ENCODE measurements at regions not wholly inside any gene's neighbourhood (a gene's known extent, or its start where the extent isn't known, plus 50 kb on each side); places are given as distances from the start of the nearest gene placed in this dataset.

GRCh38 chr4:13983189-13983790 lies 355.8 kb upstream of the BOD1L1 start:
- Histone ChIP-seq H3K9me3 (ENCODE audit: control insufficient read depth in 2 of 2, low read length in 2 of 2) (no peaks in the 10 kb centered on the region), H3K27ac (ENCODE audit: insufficient read depth, low read length, poor library complexity, severe bottlenecking) (no peak overlapping the region), H3K27me3 (ENCODE audit: control insufficient read depth, insufficient read depth, low read length) (no peaks in the 10 kb centered on the region), H3K36me3 (ENCODE audit: control insufficient read depth, insufficient read depth, low read length) (no peaks in the 10 kb centered on the region), H3K4me3 (ENCODE audit: low read depth, low read length) (no peak overlapping the region), H3K4me1 (ENCODE audit: control insufficient read depth, insufficient read depth, low read length, poor library complexity, severe bottlenecking) (no peaks in the 10 kb centered on the region)
- no peak for ATAC-seq (ENCODE audit: low read depth in 2 of 2)
- no peaks in the 10 kb centered on the region for H3K36me3 Mint-ChIP-seq
- H3K27ac Mint-ChIP-seq = no peak overlapping the region
- H3K4me1 Mint-ChIP-seq = no peaks in the 10 kb centered on the region
- H3K27me3 Mint-ChIP-seq = no peaks in the 10 kb centered on the region
- DNase-seq = no peak
- no peak overlapping the region for H3K4me3 Mint-ChIP-seq
- H3K9me3 Mint-ChIP-seq = peaks cover 0 to 9% (median 2%) of the 10 kb centered on the region in 7 donors

GRCh38 chr4:13984991-13985800 lies 357.7 kb upstream of the BOD1L1 start:
- H3K9me3 ChIP-seq (ENCODE audit: control insufficient read depth in 2 of 2, low read length in 2 of 2) = no peaks in the 10 kb centered on the region
- H3K9me3 Mint-ChIP-seq = peaks cover 0 to 5% (median 2%) of the 10 kb centered on the region in 7 donors
- H3K4me1 ChIP-seq (ENCODE audit: control insufficient read depth, insufficient read depth, low read length, poor library complexity, severe bottlenecking) = no peaks in the 10 kb centered on the region
- H3K4me3 Mint-ChIP-seq = no peak overlapping the region
- H3K4me3 ChIP-seq (ENCODE audit: low read depth, low read length) = no peak overlapping the region
- H3K36me3 ChIP-seq (ENCODE audit: control insufficient read depth, insufficient read depth, low read length) = no peaks in the 10 kb centered on the region
- H3K27me3 ChIP-seq (ENCODE audit: control insufficient read depth, insufficient read depth, low read length) = no peaks in the 10 kb centered on the region
- H3K27ac ChIP-seq (ENCODE audit: insufficient read depth, low read length, poor library complexity, severe bottlenecking) = no peak overlapping the region
- no peaks in the 10 kb centered on the region for H3K27me3 Mint-ChIP-seq
- no peaks in the 10 kb centered on the region for H3K4me1 Mint-ChIP-seq
- DNase-seq (no peak), ATAC-seq (ENCODE audit: low read depth in 2 of 2) (no peak)
- H3K36me3 Mint-ChIP-seq = no peaks in the 10 kb centered on the region
- no peak overlapping the region for H3K27ac Mint-ChIP-seq

- peaks cover 0 to 5% (median 2%) of the 10 kb centered on the region in 7 donors for H3K9me3 Mint-ChIP-seq
- H3K4me3 ChIP-seq (ENCODE audit: low read depth, low read length) = no peak overlapping the region
- no peaks in the 10 kb centered on the region for H3K36me3 ChIP-seq (ENCODE audit: control insufficient read depth, insufficient read depth, low read length)
- H3K27ac Mint-ChIP-seq = no peak overlapping the region
- H3K27ac ChIP-seq (ENCODE audit: insufficient read depth, low read length, poor library complexity, severe bottlenecking) = no peak overlapping the region
- H3K4me1 ChIP-seq (ENCODE audit: control insufficient read depth, insufficient read depth, low read length, poor library complexity, severe bottlenecking) = no peaks in the 10 kb centered on the region
- H3K4me3 Mint-ChIP-seq = no peak overlapping the region
- H3K4me1 Mint-ChIP-seq = no peaks in the 10 kb centered on the region
- DNase-seq (no peak), ATAC-seq (ENCODE audit: low read depth in 2 of 2) (no peak)
- no peaks in the 10 kb centered on the region for H3K27me3 ChIP-seq (ENCODE audit: control insufficient read depth, insufficient read depth, low read length)
- H3K36me3 Mint-ChIP-seq = no peaks in the 10 kb centered on the region
- H3K27me3 Mint-ChIP-seq = no peaks in the 10 kb centered on the region
- H3K9me3 ChIP-seq (ENCODE audit: control insufficient read depth in 2 of 2, low read length in 2 of 2) = no peaks in the 10 kb centered on the region
Measured at GRCh38 chr4:13985837-13986236, 358.3 kb upstream of the BOD1L1 start.

- Histone ChIP-seq H3K4me3 (ENCODE audit: low read depth, low read length) (no peak overlapping the region), H3K9me3 (ENCODE audit: control insufficient read depth in 2 of 2, low read length in 2 of 2) (no peaks in the 10 kb centered on the region), H3K27ac (ENCODE audit: insufficient read depth, low read length, poor library complexity, severe bottlenecking) (no peak overlapping the region), H3K36me3 (ENCODE audit: control insufficient read depth, insufficient read depth, low read length) (no peaks in the 10 kb centered on the region), H3K4me1 (ENCODE audit: control insufficient read depth, insufficient read depth, low read length, poor library complexity, severe bottlenecking) (no peaks in the 10 kb centered on the region), H3K27me3 (ENCODE audit: control insufficient read depth, insufficient read depth, low read length) (no peaks in the 10 kb centered on the region)
- Mint-ChIP-seq H3K4me1 (no peaks in the 10 kb centered on the region), H3K27me3 (no peaks in the 10 kb centered on the region), H3K4me3 (no peak overlapping the region), H3K9me3 (peaks cover 0 to 5% (median 2%) of the 10 kb centered on the region in 7 donors), H3K27ac (no peak overlapping the region), H3K36me3 (no peaks in the 10 kb centered on the region)
- DNase-seq = no peak
- ATAC-seq (ENCODE audit: low read depth in 2 of 2) = no peak
Measured at GRCh38 chr4:13986548-13986947, 359.0 kb upstream of the BOD1L1 start.

GRCh38 chr4:13988353-13989305 lies 361.1 kb upstream of the BOD1L1 start:
- Histone ChIP-seq H3K27ac (ENCODE audit: insufficient read depth, low read length, poor library complexity, severe bottlenecking) (no peak overlapping the region), H3K36me3 (ENCODE audit: control insufficient read depth, insufficient read depth, low read length) (no peaks in the 10 kb centered on the region), H3K4me1 (ENCODE audit: control insufficient read depth, insufficient read depth, low read length, poor library complexity, severe bottlenecking) (no peaks in the 10 kb centered on the region), H3K27me3 (ENCODE audit: control insufficient read depth, insufficient read depth, low read length) (no peaks in the 10 kb centered on the region), H3K4me3 (ENCODE audit: low read depth, low read length) (no peak overlapping the region), H3K9me3 (ENCODE audit: control insufficient read depth in 2 of 2, low read length in 2 of 2) (no peaks in the 10 kb centered on the region)
- H3K4me3 Mint-ChIP-seq = no peak overlapping the region
- no peak overlapping the region for H3K27ac Mint-ChIP-seq
- peaks cover 0 to 5% (median 2%) of the 10 kb centered on the region in 7 donors for H3K9me3 Mint-ChIP-seq
- no peak for DNase-seq
- no peak for ATAC-seq (ENCODE audit: low read depth in 2 of 2)
- H3K4me1 Mint-ChIP-seq = no peaks in the 10 kb centered on the region
- no peaks in the 10 kb centered on the region for H3K36me3 Mint-ChIP-seq
- no peaks in the 10 kb centered on the region for H3K27me3 Mint-ChIP-seq

GRCh38 chr4:13989501-13989900 lies 362.0 kb upstream of the BOD1L1 start:
- H3K4me3 ChIP-seq (ENCODE audit: low read depth, low read length) = no peak overlapping the region
- no peaks in the 10 kb centered on the region for H3K36me3 ChIP-seq (ENCODE audit: control insufficient read depth, insufficient read depth, low read length)
- no peak overlapping the region for H3K27ac ChIP-seq (ENCODE audit: insufficient read depth, low read length, poor library complexity, severe bottlenecking)
- no peaks in the 10 kb centered on the region for H3K27me3 ChIP-seq (ENCODE audit: control insufficient read depth, insufficient read depth, low read length)
- Mint-ChIP-seq H3K4me3 (no peak overlapping the region), H3K36me3 (no peaks in the 10 kb centered on the region), H3K9me3 (peaks cover 0 to 5% (median 0%) of the 10 kb centered on the region in 7 donors), H3K4me1 (no peaks in the 10 kb centered on the region), H3K27me3 (no peaks in the 10 kb centered on the region), H3K27ac (no peak overlapping the region)
- H3K9me3 ChIP-seq (ENCODE audit: control insufficient read depth in 2 of 2, low read length in 2 of 2) = no peaks in the 10 kb centered on the region
- no peaks in the 10 kb centered on the region for H3K4me1 ChIP-seq (ENCODE audit: control insufficient read depth, insufficient read depth, low read length, poor library complexity, severe bottlenecking)
- no peak for ATAC-seq (ENCODE audit: low read depth in 2 of 2)
- no peak for DNase-seq

- H3K4me3 Mint-ChIP-seq = no peak overlapping the region
- no peak for ATAC-seq (ENCODE audit: low read depth in 2 of 2)
- H3K27ac Mint-ChIP-seq = no peak overlapping the region
- no peak overlapping the region for H3K27ac ChIP-seq (ENCODE audit: insufficient read depth, low read length, poor library complexity, severe bottlenecking)
- no peaks in the 10 kb centered on the region for H3K27me3 Mint-ChIP-seq
- no peak for DNase-seq
- H3K36me3 ChIP-seq (ENCODE audit: control insufficient read depth, insufficient read depth, low read length) = no peaks in the 10 kb centered on the region
- H3K4me1 Mint-ChIP-seq = no peaks in the 10 kb centered on the region
- H3K4me3 ChIP-seq (ENCODE audit: low read depth, low read length) = no peak overlapping the region
- H3K36me3 Mint-ChIP-seq = no peaks in the 10 kb centered on the region
- H3K4me1 ChIP-seq (ENCODE audit: control insufficient read depth, insufficient read depth, low read length, poor library complexity, severe bottlenecking) = no peaks in the 10 kb centered on the region
- H3K9me3 ChIP-seq (ENCODE audit: control insufficient read depth in 2 of 2, low read length in 2 of 2) = no peaks in the 10 kb centered on the region
- no peaks in the 10 kb centered on the region for H3K27me3 ChIP-seq (ENCODE audit: control insufficient read depth, insufficient read depth, low read length)
- peaks cover 0 to 5% (median 2%) of the 10 kb centered on the region in 7 donors for H3K9me3 Mint-ChIP-seq
Measured at GRCh38 chr4:13990596-13991589, 363.4 kb upstream of the BOD1L1 start.

All from CD4-positive, CD25-positive, alpha-beta regulatory T cell (primary cell).